ELR (cell line): ENCODE measurements at regions not wholly inside any gene's neighbourhood (a gene's known extent, or its start where the extent isn't known, plus 50 kb on each side); places are given as distances from the start of the nearest gene placed in this dataset.

Experiments used
- DNase-seq: peaks from one replicate; pipeline ENCODE4 v3.0.0-alpha.2; 2015; ENCODE audit warnings: low read depth

DNA sequence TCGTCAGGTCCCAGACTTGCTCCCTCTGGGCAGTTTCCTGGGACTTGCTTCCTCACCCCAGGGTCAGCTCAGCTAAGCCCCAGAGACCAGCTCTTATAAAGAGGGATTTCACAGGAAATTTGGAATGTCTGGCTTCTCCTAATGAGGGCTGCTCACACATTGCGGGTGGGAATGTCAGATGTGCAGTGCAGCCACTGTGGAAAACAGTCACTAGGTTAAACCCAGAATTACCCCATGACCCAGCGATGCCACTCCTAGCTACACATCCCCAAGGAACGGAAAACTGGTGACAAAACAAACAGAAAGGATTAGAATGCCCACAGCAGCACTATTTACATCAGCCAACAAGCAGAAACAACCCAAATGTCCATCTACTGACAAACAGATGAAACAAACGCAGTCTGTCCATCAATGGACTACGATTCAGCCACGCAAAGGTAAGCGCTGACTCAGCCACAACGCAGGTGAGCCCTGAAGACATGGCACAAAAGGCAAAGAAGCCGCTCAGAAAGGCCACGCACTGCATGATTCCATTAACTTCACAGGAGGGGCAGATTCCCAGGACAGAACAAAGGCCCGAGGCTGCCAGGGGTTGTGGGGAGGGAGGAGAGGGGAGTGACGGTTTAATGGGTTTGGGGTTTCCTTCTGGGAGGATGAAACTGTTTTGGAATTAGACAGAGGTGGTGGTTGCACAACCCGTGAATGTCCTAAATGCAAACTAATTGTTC is 63.0 kb downstream of the NCOR2 start:
- DNase-seq, result no peak

DNA sequence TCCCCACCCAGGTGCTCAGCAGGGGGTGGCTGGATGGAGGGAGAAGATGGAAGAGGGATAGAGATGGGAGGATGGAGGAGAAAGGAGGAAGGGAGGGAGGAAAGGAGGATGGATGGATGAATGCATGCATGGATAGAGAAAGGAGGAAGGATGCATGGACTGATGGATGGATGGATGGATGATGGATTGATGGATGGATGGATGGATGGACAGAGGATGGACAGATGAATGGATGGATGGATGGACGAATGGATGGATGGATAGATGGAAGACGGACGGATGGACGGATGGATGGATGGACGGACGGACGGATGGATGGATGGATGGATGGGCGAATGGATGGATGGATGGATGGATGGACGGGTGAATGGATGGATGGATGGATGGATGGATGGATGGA is 64.1 kb downstream of the NCOR2 start:
- DNase-seq, result no peak

DNA sequence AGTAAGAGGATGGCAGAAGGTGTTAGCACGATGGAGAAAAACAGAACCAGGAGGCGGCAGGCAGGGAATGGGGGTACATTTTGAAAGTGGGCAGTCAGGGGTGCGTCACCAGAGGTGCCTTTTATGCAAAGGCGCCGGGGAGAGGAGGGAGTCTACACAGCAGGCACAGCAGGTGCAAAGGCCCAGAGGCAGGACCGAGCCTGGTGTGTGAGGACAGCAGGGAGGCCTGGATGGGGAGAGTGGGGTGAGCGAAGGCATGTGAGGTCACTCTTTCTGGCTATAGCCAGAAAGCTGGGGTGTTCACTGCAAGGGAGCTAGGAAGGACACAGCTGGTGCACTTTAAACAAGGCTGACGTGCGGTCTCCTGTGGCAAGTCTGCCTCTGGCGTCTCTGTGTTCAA is 65.0 kb downstream of the NCOR2 start:
- no peak for DNase-seq

DNA sequence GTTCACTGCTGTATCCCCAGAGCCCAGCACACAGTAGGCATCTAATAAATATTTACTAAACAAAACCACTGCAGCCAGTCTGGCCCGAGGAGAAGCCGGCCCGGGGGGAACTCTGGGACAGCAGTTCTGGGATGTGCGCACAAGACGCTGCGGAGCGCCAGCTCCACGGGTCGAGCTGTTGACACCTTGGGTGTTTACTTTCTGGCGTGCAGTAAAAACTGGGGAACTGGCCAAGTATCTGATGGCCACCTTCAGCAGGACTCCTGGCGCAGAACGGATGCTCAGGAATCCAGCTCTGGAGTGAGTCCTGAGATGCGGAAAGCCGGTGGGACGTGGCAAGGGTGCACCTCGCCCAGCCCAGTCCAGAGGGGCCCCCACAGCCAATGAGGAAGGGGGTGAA is 65.6 kb downstream of the NCOR2 start:
- no peak for DNase-seq

DNA sequence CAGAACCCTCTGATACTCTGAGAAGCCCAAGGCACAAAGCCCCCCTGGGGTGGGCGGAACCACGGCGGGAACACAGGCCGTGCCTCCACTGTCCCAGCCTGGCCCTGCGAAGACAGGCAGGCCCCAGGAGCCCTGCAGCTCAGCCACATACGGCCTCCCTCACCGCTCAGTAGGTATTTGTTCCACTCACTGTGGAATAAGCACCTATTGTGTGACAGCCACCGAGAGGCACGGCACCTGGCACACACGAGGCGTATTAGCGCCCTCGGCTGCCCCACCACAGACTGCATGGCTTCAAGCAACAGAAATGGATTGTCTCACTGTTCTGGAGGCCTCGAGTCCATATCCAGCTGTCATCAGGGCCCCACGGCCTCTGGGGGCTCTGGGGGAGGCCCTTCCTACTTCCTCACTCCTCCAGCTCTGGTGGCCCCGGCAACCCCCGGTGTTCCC is 66.3 kb downstream of the NCOR2 start:
- DNase-seq, result no peak

DNA sequence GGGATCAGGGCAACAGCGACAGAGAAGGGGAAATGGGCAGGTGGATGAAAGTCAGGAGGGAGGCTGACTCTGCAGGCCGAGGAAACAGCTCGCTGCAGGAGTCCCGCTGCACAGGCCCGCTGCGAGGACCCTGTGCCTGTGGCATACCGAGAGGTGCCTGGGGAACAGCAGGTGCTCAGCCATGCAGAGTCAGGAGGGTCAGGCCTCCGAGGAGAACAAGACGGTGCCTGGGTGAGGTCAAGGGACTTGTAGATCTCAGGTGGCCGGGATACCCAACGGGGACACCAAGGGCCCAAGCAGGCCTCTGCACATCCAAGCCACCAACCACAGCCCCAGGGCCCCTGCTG is 67.5 kb downstream of the NCOR2 start:
- DNase-seq, result no peak

DNA sequence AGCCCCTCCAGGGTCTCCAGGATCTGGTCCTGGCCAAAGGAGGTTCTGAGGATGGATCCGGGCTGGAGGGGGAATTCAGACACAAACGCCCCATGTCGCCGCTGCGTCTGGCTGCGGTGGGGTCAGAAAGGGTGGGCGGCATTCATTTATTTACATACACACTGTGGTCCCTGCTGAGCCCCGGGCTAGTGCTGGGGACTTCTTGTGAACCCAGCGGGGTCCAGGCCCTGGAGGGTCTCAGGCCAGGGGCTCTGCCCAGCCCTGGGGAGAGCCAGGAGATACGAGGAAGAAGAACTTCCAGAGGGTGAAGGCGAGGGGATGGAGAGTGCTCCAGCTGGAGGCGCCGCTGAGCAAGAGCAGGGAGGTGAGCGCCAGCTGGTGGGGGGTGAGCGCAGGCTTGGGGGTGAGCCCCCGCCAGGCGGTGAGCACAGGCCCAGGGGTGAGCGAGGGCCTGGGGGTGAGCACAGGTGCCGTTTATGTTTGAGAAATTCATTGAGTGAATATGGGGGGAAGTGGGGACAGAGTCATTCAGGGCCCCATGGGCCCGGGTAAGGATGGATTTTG is 68.1 kb downstream of the NCOR2 start:
- DNase-seq, result no peak

DNA sequence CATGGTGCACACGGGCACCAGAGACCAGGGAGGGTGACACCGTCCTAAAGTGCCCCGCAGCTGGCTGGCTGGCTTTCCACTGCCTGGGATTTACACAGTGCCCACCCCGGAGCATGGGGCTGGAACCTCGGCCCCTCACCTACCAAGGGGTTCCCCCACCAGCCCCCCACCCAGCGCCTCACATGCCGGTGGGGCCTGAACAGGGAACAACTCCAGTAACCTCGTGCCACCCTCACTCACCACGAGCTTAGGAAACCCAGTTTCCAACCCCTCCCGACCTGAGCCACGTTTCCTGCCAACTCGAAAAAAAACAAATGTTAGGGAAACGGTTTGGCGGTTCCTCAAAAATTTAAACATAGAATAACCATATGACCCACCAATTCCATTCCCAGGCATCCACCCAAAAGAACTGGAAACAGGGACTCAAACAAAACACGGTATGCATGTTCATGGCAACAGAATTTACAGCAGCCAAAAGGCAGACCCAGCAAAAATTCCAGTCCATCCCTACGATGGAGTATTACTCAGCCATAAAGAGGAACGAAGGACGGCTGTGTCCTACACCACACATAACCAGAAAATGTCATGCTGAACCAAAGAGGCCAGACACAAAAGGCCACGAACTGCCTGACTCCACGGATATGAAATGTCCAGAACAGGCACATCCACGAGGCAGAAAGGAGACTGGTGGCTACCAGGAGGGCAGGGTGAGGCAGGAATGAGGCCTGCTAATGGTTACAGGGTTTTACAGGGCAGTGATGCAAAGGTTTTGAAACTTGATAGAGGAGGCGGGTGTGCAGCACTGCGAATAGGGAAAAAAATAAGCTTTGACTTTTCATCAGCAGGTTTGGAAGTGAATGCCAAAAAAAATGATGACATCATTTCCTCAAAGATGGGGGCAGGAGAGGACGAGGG is 68.9 kb downstream of the NCOR2 start:
- DNase-seq, result no peak

DNA sequence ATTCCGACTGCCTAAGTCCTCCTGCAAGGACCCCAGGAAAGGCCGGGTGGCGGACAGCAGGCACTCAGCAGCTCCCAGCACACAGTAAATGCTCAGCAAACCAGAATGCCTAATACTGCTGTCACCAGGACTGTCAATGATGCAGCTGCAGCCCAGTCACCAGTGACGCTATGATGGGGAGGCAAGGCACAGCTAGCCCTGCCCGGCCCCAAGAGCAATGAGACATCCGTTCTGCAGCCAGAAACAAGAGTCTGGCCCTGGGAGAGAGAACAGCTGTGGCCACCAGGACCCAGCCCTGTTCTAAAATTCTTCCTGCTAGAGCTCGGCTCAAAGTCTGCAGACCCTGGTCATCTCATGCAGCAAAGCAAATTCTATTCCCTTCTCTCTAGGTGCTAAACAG is 69.8 kb downstream of the NCOR2 start:
- peak; percentile 91 for DNase-seq

DNA sequence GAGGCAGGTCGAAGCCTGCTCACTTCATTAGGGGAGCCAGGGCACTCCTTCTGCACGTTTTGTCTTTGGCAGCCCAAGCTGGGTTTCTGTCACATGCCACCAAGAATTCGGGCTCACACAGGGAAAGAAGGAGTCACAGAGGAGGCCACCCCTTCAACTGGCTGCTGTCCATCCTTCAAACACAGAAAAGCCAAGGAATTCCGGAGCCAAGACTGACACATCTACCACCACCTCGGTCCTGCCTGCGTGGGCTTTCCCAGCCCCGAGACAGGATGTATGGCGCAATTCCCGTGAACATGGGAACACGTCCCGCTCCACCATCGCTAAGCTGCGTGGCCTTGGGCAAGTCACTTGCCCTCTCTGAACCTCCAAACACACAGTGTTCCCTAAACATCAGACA is 70.4 kb downstream of the NCOR2 start:
- peak; percentile 59 for DNase-seq

DNA sequence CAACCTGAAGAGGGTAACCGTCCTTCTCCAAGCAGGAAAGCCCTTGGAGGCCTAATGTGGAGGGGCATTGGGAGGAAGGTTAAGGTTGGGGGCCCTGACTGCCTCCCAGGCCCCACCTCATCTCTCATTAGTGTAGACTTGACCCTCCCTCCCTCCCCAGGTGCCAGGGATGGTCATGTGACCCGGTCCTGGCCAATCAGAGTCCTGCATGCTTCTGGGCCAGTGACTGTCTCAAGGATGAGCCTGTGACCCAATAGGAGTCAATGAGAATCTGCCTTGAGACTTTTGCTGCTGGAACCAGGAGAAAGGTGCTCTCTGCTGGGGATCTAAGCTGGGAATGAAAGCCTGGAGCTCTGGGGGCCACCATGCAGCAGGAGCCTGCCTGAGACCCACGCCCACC is 70.8 kb downstream of the NCOR2 start:
- peak; percentile 40 for DNase-seq

DNA sequence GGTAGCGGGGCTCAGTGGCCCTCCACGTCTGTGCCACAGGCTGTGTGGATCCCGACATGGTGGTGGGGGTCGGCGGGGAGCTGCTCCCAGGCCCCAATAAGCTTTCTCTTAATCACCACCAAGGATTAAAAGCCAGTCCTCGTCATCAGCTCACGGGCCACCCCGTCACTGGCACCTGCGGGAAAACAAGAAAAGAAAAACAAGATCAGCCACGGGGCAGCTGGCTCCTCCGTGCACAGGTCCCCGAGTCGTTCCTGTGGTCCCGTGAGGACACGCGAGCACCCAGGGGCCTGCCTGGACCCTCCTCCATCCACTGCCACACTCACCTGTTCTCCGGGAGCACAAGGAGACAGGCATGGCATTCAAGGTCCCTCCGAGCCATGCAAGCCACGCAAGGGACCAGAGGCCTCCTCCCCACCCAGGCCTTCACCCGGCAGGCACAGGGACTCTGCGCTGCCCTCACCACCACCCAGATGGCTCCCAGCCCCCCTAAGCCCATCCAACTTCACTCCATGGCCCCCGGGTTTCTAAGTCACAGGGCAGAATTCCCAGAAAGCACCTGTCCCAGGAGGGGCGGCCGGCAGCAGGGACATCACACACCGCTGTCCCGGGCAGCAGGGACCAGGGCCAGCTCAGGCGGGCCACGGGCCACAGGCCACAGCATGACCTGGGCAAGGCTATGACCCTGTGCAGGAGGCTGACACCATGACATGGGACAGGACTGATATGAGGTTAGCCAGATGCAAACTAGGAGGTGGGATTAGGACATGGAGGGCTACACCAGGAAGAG is 72.0 kb downstream of the NCOR2 start:
- DNase-seq, result no peak

DNA sequence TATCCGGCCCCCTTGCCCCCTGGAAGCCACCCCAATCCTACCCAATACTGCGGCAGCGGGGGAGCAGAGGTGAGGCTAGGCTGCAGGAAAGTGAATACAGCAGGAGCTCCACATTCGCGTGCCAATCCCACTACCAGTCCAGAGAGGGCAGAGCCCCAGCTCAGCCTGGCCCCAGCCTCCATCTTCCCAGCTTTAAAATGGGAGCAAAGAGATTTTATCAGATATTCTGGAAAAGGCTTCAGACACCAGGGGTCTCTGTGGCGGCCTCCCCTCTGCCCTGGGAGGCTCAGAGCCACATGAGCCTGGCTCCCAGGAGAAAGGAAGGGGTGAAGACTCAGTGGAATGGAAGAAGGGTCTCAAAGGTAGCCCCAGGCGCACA is 72.7 kb downstream of the NCOR2 start:
- DNase-seq, result no peak

DNA sequence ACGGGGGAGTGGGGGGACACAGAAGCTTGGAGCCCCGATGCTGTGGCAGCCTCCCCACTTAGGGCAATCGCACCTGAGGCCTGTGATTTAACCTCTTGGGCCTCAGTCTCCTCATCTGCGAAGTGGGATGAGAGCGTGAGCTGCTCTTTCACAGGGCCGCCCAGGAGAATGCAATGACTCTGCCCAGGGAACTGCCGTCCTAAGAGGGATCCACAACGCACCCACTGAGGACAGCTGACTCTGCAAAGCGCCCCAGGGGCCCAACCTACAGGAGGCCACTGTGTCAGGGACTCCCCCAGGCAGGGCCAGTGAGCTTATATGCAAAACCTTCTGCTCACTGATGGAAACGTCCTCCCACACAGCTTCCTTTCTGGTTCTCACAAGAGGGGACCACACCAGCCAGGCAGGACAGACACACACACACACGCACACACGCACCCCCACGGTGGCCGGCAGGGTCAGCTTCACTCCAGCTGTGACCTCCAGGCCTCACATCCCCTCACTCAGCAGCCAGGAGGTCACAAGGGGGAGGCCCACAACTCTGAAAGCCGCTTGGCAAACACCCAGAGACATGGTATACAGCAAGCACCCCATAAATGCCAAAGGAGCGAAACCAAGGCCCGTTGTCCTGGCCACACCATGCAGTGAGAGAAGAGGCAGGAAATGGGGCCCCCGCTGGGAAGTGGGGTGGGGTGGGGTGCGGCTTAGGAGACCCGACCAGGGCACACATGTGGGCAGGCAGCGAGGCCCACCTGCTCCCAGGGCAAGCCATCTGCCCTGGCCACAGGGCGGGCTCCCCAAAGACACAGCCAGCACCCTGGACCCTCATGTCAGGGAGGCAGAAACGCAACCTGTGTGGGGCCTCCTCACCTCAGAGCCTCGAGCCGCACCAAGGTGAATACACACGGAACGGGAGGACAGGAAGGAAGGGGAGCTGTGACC is 73.3 kb downstream of the NCOR2 start:
- DNase-seq, result no peak

DNA sequence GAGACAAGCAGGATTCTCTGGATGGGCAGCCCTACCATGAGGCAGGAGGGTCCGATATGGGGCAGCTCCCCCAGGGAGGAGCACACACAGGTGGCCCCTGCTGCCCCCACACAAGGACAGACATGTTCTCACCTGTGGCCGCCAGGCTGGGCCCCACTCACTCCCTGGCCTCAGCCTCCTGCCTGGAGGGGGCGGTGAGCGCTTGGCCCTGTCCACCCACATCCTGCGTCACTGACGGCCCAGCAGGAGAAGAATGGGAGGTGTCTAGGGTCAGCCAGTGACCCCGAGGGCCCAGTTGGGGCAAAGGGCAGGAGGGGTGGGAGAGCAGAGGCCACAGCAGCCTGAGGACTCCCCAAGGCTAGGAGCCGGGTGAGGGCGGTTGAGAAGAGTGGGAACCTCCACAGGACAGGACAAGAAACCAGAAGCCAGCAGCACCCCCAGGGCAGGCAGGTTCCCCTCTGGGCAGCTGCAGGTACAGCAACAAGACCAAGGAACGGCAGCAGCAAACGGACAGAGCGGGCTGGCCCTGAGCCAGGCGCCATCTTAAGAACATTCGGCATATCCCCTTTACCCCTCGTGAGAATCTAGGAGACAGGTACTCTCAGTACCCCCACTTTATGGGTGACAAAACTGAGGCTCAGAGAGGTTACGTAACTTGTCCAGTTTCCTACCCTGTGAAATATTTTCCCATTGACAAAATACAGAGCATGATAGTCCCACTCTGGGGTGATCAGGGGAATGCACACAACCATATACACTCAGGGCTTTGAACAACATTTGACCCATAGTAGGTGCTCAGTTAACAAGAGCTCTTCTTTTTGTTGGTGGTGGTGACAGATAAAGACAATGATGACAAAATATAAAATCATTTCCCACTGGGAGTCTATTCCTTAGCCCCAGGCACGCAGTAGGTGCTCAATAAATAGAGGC is 74.3 kb downstream of the NCOR2 start:
- no peak for DNase-seq

DNA sequence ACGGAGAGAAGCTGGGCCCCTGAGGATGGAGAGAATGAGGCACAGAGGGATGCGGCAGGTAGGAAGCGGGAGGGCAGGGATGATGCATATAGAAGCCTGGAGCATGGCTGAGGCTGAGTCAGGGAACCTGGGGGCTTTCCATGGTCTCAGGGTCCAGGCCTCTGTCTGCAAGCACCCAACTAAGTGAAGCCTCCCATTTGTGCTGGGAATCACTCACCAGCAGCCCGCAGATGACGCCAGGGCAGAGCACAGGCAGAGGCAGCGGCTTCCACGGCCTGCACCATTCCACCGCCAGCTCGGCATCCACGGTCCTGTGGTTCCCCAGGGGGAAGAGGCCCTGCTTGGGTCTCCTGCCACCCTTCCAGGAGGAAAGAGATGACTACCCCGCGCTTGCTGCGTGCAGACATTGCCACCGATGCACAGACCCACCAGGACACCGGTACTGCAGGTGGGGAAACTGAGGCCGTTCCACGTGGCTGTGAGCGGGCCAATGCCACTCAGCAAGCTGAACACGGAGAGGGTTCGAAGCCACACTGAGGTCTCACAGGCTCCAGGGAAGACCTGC is 75.5 kb downstream of the NCOR2 start:
- no peak for DNase-seq

DNA sequence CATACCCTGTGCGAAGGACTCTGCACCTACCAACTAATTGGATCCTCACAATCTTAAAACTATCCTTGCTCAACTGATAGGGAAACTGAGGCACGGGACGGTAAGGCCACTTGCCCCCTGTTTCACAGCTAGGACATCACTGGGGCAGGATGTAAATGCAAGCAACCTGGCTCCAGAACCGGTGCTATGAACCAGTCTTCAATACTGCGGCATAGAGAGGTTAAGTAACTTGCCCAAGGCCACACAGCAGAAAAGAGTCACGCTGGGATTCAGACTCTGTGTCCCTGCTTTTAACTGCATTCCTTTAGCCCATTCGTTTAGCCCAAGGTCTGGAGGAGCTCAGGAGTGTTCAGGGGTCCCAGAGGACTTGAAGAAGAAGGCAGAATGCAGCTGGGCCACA is 76.1 kb downstream of the NCOR2 start:
- DNase-seq, result no peak

DNA sequence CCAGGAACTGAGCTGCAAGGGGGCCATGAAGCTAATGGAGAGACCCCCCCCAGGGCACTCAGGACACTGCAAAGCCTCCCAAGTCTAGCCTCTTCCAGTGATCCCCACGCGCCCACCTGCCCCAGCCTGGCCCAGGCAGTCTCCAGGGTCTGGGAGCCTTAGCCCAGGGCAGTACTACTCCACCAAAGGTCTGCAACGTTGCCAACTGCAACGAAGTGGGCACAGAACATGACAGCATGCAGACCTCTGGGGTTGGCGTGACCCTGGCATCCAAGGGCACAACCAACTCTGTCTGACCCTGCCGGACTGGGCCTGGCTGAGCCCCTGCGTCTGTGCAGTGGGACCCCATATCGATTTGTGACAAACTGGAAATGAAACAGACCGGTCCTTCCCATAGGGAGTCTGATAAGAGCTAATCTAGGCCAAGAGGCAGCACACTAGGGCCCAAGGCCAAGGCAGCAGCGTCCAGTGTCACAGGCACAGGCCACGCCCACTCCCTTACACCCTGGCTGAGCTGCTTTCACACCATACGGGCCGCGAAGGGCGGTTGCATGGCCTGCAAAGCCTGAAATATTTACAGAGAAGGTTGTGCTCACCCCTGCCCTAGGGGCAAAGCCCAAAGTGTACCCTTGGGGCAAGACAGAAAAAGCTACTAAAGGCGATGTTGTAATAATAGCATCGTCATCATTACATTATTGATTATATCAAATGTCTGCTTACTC is 76.7 kb downstream of the NCOR2 start:
- DNase-seq, result no peak

DNA sequence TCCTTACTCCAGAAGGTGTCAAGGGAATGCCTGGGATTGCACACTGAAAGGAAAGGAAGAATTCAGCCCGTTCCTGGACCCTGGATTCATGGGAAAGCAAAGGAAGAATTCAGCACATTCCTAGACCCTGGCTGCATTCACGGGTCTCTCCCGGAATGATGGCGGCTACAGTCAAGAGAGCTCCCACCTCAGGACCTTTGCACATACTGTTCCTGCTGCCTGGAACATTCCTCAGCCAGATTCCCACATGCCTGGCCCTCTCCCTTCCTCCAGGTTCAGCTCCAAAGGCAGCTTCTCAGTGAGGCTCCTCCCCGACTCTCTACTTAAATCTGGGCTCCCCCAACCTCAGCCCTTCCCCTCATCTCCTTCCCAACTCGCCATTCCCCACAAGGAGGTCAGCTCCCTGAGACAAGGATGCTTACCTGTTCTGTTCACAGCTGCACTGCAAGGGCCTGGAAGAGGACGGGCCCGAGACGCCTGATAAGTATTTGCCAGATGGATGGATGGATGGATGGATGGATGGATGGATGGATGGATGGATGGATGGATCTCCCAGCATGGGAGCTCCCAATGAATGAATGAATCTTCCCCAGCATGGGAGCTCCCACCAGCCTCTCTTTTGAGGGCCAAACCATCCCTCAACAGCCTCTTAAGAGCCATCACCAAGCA is 77.4 kb downstream of the NCOR2 start:
- DNase-seq, result no peak
